Activated CD4-positive, alpha-beta memory T cell treated with anti-CD3 and anti-CD28 coated beads, Interleukin-2, amount 10 ng/mL, durations not matched to agents 7 days and 5 days (primary cell): ENCODE measurements at regions not wholly inside any gene's neighbourhood (a gene's known extent, or its start where the extent isn't known, plus 50 kb on each side); places are given as distances from the start of the nearest gene placed in this dataset.
A peak's percentile ranks its signal among the peaks of the same experiment; 100 is the strongest.
"Not testable (repeated sequence)": the region's sequence is repeated elsewhere in the genome, so short reads cannot be mapped to it uniquely, and the experiment has no call there.

Experiments used
- CTCF ChIA-PET: fragments of 350-600 bp; sonication (Branson Sonifier 250); formaldehyde crosslinking; loops from one replicate; lab custom pipeline; 2021; ENCODE audit warnings: antibody characterized with exemption, inconsistent platforms; lab: Charles Lee
- POLR2A ChIA-PET: fragments of 350-600 bp; sonication (Branson Sonifier 250); formaldehyde crosslinking; loops from one replicate; lab custom pipeline; 2021; ENCODE audit warnings: antibody characterized with exemption; lab: Charles Lee
- DNase-seq: peaks from one replicate; pipeline ENCODE4 v3.0.0-alpha.2; 2020
- H3K27ac Mint-ChIP-seq: one replicate; pipeline ENCODE4 v1.8.0; 2021; ENCODE audit warnings: mild to moderate bottlenecking, mixed read lengths
- H3K27me3 Mint-ChIP-seq: one replicate; pipeline ENCODE4 v1.8.0; 2021; ENCODE audit warnings: mixed read lengths
- H3K36me3 Mint-ChIP-seq: one replicate; pipeline ENCODE4 v1.8.0; 2021; ENCODE audit warnings: low read depth, mixed read lengths
- H3K4me1 Mint-ChIP-seq: one replicate; pipeline ENCODE4 v1.8.0; 2021; ENCODE audit warnings: mixed read lengths
- H3K4me3 Mint-ChIP-seq: one replicate; pipeline ENCODE4 v1.8.0; 2021; ENCODE audit warnings: mild to moderate bottlenecking, mixed read lengths
- H3K9me3 Mint-ChIP-seq: one replicate; pipeline ENCODE4 v1.8.0; 2021; ENCODE audit warnings: mixed read lengths

DNA sequence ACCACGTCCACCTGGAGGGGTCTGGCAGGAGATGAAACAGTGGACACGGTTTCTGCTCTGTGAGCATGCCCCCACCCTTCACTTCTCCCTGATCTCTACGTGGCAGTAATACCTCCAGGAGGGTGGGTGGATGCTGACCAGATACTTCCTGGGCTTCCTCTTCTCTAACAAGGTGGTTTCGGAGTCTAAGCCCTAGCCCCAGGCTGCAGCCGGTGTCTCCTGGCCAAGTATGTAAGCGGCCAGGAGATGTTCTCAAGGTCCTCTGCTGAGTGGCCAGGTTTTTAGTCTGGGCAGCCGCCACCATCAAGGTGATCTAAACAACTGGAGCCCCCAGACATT, 101.8 kb upstream of the ASB18 start:
- Mint-ChIP-seq H3K27me3 (peaks cover 54% of the 10 kb centered on the region), H3K4me3 (peak overlapping the region; percentile 64), H3K27ac (peak overlapping the region; percentile 73), H3K36me3 (no peaks in the 10 kb centered on the region), H3K4me1 (peaks cover 28% of the 10 kb centered on the region), H3K9me3 (no peaks in the 10 kb centered on the region)
- peak; percentile 25 for DNase-seq
- CTCF ChIA-PET = interaction anchor here (0.8 to 1.6 kb wide), 5 partner anchors 12 to 204 kb away, joined by 3 to 7 read pairs (median 5); partner anchors contain the start of gene ACKR3
- POLR2A ChIA-PET = interaction anchor here (1.1 kb wide), 1 partner anchor 719 kb away, joined by 4 read pairs; the partner anchor contains the start of gene COPS8

DNA sequence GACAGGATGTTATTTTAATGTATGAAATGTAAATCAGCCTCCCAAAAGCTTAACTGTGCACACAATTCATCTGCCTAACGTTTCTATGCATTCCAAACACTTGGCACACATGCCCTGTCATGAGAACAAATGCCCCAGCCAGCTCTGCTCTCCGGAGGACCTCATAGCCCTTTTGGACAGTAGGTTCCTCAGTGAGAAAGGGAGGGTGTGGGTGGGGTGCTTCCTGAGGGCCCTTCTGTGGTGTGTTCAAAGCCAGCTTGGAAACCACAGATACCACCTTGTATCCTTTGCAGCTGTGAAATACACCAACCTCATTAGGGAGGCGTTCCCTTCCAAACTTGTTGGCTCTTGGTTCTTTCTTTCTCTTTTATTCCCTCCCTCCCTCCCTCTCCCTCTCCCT, 102.2 kb upstream of the ASB18 start:
- no peaks in the 10 kb centered on the region for H3K9me3 Mint-ChIP-seq
- ChIA-PET CTCF (interaction anchor here (0.8 to 1.6 kb wide), 4 partner anchors 12 to 203 kb away, joined by 3 to 7 read pairs (median 5); partner anchors contain the start of gene ACKR3), POLR2A (interaction anchor here (0.9 to 1.1 kb wide), 2 partner anchors 180 to 719 kb away, joined by 3 to 4 read pairs; partner anchors contain the start of gene COPS8)
- peak overlapping the region; percentile 64 for H3K4me3 Mint-ChIP-seq
- peaks cover 55% of the 10 kb centered on the region for H3K27me3 Mint-ChIP-seq
- peak overlapping the region; percentile 73 for H3K27ac Mint-ChIP-seq
- peaks cover 28% of the 10 kb centered on the region for H3K4me1 Mint-ChIP-seq
- DNase-seq = peak; percentile 73
- no peaks in the 10 kb centered on the region for H3K36me3 Mint-ChIP-seq

DNA sequence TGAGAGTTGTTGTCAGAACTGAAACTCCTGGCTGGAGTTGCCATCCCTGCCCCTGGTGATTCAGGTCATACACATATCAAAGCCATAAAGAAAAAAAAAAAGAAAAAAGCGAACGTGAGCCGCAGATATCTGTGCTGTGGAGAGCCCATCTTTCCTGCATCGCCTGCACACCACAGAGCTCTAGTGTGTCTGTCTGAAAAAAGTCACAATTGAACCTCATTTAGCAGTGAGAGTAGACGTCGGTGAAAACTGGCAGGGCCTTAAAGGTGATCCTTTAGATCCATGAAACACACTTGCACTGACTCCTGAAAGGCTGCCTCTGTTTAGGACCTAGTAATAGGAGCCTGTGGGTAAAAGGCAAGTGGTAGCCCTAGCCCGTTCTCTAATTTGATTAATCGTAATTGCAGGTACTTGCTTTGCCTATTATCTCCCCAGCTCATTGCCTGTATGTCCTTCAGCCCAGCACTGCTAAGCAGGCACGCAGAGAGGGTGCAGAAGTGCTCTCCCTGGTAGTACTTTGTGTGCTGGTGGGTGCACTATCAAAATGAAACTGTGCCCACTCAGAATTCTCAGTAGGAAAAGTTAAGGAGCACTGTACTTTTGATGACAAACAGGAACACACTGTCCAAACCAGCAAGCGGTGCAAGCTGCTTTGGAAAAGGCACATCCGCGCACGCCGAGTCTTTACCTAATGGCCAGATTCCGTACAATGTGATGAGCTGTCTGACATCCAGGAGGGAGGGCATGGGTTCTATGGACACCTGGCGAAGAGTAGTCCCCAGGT, 103.5 kb upstream of the ASB18 start:
- CTCF ChIA-PET = interaction anchor here (0.6 kb wide), 1 partner anchor 12 kb away, joined by 3 read pairs; no protein-coding TSS in a partner anchor
- H3K27me3 Mint-ChIP-seq = peaks cover 59% of the 10 kb centered on the region
- no peak for DNase-seq
- POLR2A ChIA-PET = no interaction called here
- H3K27ac Mint-ChIP-seq = no peak overlapping the region
- H3K36me3 Mint-ChIP-seq = no peaks in the 10 kb centered on the region
- peaks cover 28% of the 10 kb centered on the region for H3K4me1 Mint-ChIP-seq
- no peak overlapping the region for H3K4me3 Mint-ChIP-seq
- no peaks in the 10 kb centered on the region for H3K9me3 Mint-ChIP-seq

DNA sequence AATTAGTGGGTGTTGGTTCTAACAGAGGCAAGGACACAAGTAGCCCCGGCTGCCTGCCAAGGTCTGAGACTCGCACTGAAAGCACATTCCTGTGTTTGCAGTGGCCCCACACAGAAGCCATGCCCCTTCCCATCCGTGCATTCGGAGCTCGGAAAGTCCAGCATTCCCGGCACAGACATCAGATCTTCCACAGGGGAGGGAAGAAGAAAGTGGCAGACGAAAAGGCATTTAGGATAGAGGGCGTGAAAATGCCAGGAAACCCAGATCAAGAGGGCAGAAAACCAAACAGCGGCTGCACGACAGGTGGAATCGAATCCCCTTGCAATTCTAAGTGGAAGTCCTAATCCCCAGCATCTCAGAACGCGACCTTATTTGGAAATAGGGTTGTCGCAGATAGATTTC, 105.5 kb upstream of the ASB18 start:
- Mint-ChIP-seq H3K27ac (no peak overlapping the region), H3K36me3 (no peaks in the 10 kb centered on the region), H3K27me3 (peaks cover 57% of the 10 kb centered on the region), H3K9me3 (no peaks in the 10 kb centered on the region), H3K4me1 (peaks cover 28% of the 10 kb centered on the region), H3K4me3 (no peak overlapping the region)
- POLR2A ChIA-PET = no interaction called here
- no peak for DNase-seq
- CTCF ChIA-PET = no interaction called here

DNA sequence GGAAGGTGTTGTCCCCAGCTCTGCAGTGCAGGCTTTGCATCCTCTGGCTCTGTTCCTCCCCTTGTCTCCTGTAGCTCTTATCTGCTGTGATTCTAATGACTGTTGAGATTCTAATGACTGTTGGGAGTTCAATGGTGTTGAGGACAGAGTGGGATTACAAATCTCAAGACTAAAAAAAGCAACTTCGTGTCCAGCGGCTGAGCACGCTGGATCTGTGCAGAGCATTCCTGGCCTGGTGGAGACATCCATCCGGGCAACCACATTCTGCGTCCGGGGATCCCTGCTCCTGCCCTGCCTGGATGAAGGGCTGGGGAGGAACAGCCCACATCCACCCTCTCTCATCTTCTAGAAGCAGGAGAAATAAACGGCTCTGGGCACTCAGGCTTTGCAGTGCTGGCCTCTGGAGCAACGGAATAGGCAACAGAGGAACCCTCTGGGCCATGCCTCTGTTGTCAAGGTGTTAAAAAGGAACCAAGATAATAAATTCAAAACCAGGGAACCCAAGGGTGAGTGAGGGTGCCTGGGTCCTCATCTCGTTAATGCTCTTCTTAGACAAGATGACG, 106.7 kb upstream of the ASB18 start:
- Mint-ChIP-seq H3K36me3 (no peaks in the 10 kb centered on the region), H3K4me1 (peaks cover 15% of the 10 kb centered on the region), H3K27ac (no peak overlapping the region), H3K27me3 (peaks cover 59% of the 10 kb centered on the region), H3K4me3 (no peak overlapping the region), H3K9me3 (no peaks in the 10 kb centered on the region)
- ChIA-PET CTCF (no interaction called here), POLR2A (no interaction called here)
- DNase-seq = no peak

DNA sequence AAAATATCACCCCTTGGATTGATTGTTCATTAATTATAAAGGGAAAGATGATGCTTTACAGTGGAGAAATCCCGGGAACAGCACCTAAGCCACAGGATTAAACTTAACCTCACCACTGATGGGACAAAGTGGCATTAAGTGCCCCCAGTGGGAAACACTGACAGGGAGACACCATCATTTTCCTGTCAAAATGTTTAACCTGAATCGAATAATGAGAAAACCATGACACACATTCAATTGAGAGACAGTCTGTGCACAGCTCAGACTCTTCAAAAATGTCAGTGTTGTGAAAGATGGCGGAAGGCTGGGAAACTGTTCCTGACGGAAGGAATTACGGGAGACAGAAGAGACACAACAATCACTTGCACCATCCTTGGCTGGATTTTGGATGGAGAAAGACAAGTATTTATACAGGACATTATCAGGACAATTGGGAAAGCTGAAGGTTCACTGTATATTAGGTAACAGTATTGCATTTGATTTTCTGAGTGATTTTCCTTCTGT, 111.8 kb upstream of the ASB18 start:
- Mint-ChIP-seq H3K27me3 (peaks cover 39% of the 10 kb centered on the region), H3K9me3 (no peaks in the 10 kb centered on the region), H3K36me3 (no peaks in the 10 kb centered on the region), H3K27ac (no peak overlapping the region), H3K4me1 (no peaks in the 10 kb centered on the region), H3K4me3 (no peak overlapping the region)
- CTCF ChIA-PET = no interaction called here
- POLR2A ChIA-PET = no interaction called here
- DNase-seq = no peak

DNA sequence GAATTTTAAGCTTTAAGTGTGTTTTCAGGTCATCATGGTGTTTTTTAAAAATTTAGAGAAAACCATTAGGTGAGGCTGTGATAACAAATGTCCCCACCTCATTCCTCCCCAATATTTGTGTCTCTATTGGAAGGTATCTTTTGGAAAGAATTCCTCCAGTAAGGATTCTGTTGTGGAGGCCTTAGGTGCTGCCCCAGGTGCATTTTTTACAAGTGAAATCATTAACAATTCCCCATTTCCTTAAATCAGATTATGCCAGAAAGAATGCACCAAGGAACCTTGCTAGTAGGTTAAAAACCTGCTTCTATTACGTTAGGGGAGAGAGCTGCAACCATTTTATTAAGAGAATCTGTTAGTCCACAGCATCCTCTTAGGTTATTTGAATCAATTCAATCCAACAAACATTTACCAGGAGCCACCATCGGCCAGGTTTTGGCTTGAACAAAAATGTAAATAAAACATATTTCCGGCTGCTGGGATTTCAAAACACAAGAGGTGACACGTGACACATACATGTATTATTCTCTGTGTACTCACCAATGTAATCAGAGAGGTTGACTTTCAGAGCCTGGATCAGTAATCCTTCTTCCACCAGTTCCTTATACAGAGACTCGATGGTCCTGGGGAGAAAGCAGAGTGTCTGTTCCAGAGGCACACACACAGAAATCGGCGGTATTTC, 112.5 kb upstream of the ASB18 start:
- H3K4me1 Mint-ChIP-seq = no peaks in the 10 kb centered on the region
- H3K27ac Mint-ChIP-seq = no peak overlapping the region
- H3K9me3 Mint-ChIP-seq = no peaks in the 10 kb centered on the region
- no peak for DNase-seq
- ChIA-PET POLR2A (no interaction called here), CTCF (no interaction called here)
- H3K36me3 Mint-ChIP-seq = no peaks in the 10 kb centered on the region
- H3K4me3 Mint-ChIP-seq = no peak overlapping the region
- peaks cover 33% of the 10 kb centered on the region for H3K27me3 Mint-ChIP-seq

DNA sequence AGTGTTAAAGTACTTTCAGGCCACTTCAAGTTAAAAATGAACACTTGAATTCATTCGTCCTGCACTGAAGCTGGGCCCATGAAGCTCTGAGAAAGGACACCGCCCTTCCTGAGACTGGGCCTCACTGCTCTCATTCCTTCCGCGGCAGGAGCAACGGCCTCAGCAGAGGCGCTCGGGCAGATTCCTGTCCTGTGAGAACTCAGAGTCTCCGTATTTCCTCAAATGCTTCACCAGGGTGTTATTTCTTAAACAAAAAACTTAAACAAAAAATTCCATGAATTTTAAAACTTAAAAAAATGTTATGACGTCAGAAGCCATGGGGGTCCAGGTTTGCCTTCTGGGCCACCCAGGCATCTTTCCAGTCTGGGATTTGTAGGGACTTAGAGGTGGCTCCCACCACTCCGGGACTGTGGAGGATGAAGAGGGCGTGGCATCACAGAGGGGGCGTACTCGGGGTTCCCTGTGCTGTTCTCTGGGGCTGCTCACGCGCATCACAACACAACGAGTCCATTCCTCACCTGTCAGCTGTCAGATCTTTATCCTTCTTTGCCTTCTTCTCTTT, 115.9 kb upstream of the ASB18 start:
- no peak overlapping the region for H3K27ac Mint-ChIP-seq
- no peaks in the 10 kb centered on the region for H3K36me3 Mint-ChIP-seq
- no peaks in the 10 kb centered on the region for H3K4me1 Mint-ChIP-seq
- H3K9me3 Mint-ChIP-seq = no peaks in the 10 kb centered on the region
- CTCF ChIA-PET = no interaction called here
- no peak overlapping the region for H3K4me3 Mint-ChIP-seq
- H3K27me3 Mint-ChIP-seq = peaks cover 23% of the 10 kb centered on the region
- POLR2A ChIA-PET = no interaction called here
- DNase-seq = no peak

DNA sequence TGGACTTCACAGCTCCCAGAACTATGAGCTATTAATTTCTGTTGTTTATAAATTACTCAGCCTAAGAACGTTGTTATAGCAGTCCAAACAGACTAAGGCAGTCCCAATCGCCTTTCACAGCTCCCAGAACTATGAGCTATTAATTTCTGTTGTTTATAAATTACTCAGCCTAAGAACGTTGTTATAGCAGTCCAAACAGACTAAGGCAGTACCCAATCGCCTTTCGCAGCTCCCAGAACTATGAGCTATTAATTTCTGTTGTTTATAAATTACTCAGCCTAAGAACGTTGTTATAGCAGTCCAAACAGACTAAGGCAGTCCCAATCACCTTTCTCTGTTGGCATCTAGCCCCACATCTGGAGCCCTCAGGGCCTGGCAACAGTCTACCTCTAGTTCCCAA, 117.0 kb upstream of the ASB18 start:
- H3K27ac Mint-ChIP-seq, H3K36me3 Mint-ChIP-seq, H3K4me3 Mint-ChIP-seq, CTCF ChIA-PET, POLR2A ChIA-PET, H3K9me3 Mint-ChIP-seq, H3K4me1 Mint-ChIP-seq, DNase-seq: not testable (repeated sequence)
- H3K27me3 Mint-ChIP-seq = peaks cover 15% of the 10 kb centered on the region

DNA sequence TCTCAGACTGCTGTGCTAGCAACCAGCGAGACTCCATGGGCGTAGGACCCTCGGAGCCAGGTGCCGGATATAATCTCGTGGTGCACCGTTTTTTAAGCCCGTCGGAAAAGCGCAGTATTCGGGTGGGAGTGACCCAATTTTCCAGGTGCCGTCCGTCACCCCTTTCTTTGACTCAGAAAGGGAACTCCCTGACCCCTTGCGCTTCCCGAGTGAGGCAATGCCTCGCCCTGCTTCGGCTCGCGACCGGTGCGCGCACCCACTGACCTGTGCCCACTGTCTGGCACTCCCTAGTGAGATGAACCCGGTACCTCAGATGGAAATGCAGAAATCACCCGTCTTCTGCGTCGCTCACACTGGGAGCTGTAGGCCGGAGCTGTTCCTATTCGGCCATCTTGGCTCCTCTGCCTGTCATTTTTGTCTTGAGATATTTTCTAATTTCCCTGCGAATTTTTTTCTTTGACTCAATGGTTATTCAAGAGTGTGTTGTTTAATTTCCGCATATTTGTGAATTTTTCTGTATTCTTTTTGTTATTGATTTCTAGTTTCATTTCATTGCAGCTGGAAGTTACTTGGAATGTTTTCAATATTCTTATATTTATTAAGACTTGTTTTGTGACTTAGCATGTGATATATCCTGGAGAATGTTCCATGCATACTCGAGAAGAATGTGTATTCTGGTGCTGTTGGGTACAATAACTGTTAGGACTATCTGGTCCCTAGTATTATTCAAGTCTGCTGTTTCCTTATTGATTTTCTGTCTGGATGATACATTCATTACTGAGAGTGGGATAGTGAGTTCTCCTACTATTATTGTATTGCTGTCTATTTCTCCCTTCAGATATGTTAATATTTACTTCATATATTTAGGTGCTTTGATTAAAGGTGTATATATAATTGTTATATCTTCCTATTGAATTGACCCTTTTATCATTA, 125.3 kb upstream of the ASB18 start:
- DNase-seq, H3K36me3 Mint-ChIP-seq, CTCF ChIA-PET, POLR2A ChIA-PET, H3K27ac Mint-ChIP-seq, H3K9me3 Mint-ChIP-seq, H3K4me1 Mint-ChIP-seq, H3K4me3 Mint-ChIP-seq: not testable (repeated sequence)
- H3K27me3 Mint-ChIP-seq = peaks cover 12% of the 10 kb centered on the region

DNA sequence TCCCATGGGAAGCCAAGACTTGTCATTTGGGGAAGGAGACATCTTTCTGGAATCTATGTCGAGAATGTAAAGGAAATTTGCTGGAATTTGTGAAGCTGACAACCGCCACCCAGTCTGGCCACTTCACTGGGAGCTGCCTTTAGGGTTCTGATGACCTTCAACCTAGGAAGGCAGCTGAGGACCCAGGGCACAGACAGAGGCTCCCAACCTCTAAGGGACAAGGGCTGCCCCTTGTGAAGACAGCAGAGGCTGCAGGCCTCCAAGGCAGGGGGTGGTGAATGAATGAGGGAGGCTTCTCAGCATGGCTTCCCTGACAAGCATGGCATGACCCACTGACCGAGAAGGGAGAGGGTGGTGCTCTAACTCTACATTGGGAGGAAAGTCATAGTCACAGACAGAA, 128.9 kb upstream of the ASB18 start:
- ChIA-PET POLR2A (no interaction called here), CTCF (no interaction called here)
- no peaks in the 10 kb centered on the region for H3K36me3 Mint-ChIP-seq
- peaks cover 2% of the 10 kb centered on the region for H3K4me1 Mint-ChIP-seq
- DNase-seq = no peak
- no peak overlapping the region for H3K4me3 Mint-ChIP-seq
- peaks cover 12% of the 10 kb centered on the region for H3K27me3 Mint-ChIP-seq
- H3K9me3 Mint-ChIP-seq = no peaks in the 10 kb centered on the region
- no peak overlapping the region for H3K27ac Mint-ChIP-seq

DNA sequence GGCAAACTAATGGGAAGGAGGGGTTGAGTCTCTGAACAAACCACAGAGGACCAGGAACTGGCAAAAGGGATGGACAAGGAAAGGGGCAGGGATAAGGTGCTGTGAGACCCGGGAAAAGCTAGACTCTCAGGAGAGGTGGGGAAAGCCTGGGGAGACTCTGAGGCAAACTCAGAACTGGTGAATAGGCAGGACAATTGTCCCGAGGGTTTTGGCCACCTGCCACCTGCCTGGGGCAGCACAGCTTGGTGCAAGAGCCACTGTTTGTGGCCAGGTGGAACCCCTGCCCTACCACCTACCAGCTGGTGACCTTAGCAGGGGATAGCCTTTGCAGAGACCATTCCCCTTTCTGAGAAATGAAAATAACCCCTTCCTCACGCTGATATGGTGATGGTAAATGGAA, 129.4 kb upstream of the ASB18 start:
- no peak for DNase-seq
- H3K4me3 Mint-ChIP-seq = no peak overlapping the region
- POLR2A ChIA-PET = no interaction called here
- no peaks in the 10 kb centered on the region for H3K9me3 Mint-ChIP-seq
- H3K27me3 Mint-ChIP-seq = peaks cover 12% of the 10 kb centered on the region
- CTCF ChIA-PET = no interaction called here
- H3K27ac Mint-ChIP-seq = no peak overlapping the region
- peaks cover 2% of the 10 kb centered on the region for H3K4me1 Mint-ChIP-seq
- H3K36me3 Mint-ChIP-seq = no peaks in the 10 kb centered on the region
